Trophoblast cell (in vitro differentiated cells and primary cell): ENCODE measurements at regions not wholly inside any gene's neighbourhood (a gene's known extent, or its start where the extent isn't known, plus 50 kb on each side); places are given as distances from the start of the nearest gene placed in this dataset.
A peak's percentile ranks its signal among the peaks of the same experiment; 100 is the strongest.

Experiments
- DNase-seq, 2 donors: peaks; one replicate each; pipeline ENCODE4 v3.0.0-alpha.2; 2016
- H2AFZ ChIP-seq: 2 replicates; pipeline ENCODE4 v1.6.1; 2013; ENCODE audit warnings: low read length, moderate library complexity, mild to moderate bottlenecking; ENCODE audit not compliant: insufficient read depth, poor library complexity
- H2AK5ac ChIP-seq: 2 replicates; pipeline ENCODE4 v1.6.1; 2013; ENCODE audit warnings: mild to moderate bottlenecking, low read length
- H2BK120ac ChIP-seq: 2 replicates; pipeline ENCODE4 v1.6.1; 2013; ENCODE audit warnings: low read length, mild to moderate bottlenecking, moderate library complexity; ENCODE audit not compliant: insufficient read depth, poor library complexity
- H2BK12ac ChIP-seq: 2 replicates; pipeline ENCODE4 v1.6.1; 2013; ENCODE audit warnings: mild to moderate bottlenecking, low read length, moderate library complexity
- H2BK5ac ChIP-seq: 2 replicates; pipeline ENCODE4 v1.6.1; 2013; ENCODE audit warnings: low read length, low read depth, moderate library complexity, mild to moderate bottlenecking; ENCODE audit not compliant: poor library complexity
- H3K14ac ChIP-seq: 2 replicates; pipeline ENCODE4 v1.6.1; 2013; ENCODE audit warnings: mild to moderate bottlenecking, low read length
- H3K18ac ChIP-seq: 2 replicates; pipeline ENCODE4 v1.6.1; 2013; ENCODE audit warnings: mild to moderate bottlenecking, low read length
- H3K23ac ChIP-seq: 2 replicates; pipeline ENCODE4 v1.6.1; 2013; ENCODE audit warnings: low read length
- H3K27ac ChIP-seq: 2 replicates; pipeline ENCODE4 v1.5.1; 2013; ENCODE audit warnings: low read depth, mild to moderate bottlenecking, inconsistent platforms, low read length, moderate library complexity
- H3K27me3 ChIP-seq: 2 replicates; pipeline ENCODE4 v1.6.1; 2013; ENCODE audit warnings: inconsistent platforms, mild to moderate bottlenecking, low read length, moderate library complexity; ENCODE audit not compliant: insufficient read depth
- H3K36me3 ChIP-seq, 2 experiments: 1 replicate in 1 of 2; 2 replicates in 1 of 2; pipeline ENCODE4 v1.6.1; 2013; ENCODE audit warnings: low read length in 2 of 2, mild to moderate bottlenecking in 2 of 2, moderate library complexity in 1 of 2; ENCODE audit not compliant: insufficient read depth in 2 of 2, control insufficient read depth in 1 of 2
- H3K4ac ChIP-seq: 2 replicates; pipeline ENCODE4 v1.6.1; 2013; ENCODE audit warnings: low read depth, mild to moderate bottlenecking, low read length, moderate library complexity
- H3K4me1 ChIP-seq, 2 experiments: 1 replicate in 1 of 2; 2 replicates in 1 of 2; pipeline ENCODE4 v1.6.1; 2013; ENCODE audit warnings: low read length in 2 of 2, mild to moderate bottlenecking in 2 of 2, moderate library complexity in 1 of 2; ENCODE audit not compliant: insufficient read depth in 2 of 2, control insufficient read depth in 1 of 2
- H3K4me2 ChIP-seq: 2 replicates; pipeline ENCODE4 v1.6.1; 2013; ENCODE audit warnings: inconsistent platforms, mild to moderate bottlenecking, low read length, moderate library complexity
- H3K4me3 ChIP-seq: 2 replicates; pipeline ENCODE4 v1.5.1; 2013; ENCODE audit warnings: mild to moderate bottlenecking, low read depth, low read length, inconsistent platforms
- H3K79me1 ChIP-seq: one replicate; pipeline ENCODE4 v1.6.1; 2013; ENCODE audit warnings: low read length
- H3K79me2 ChIP-seq: 2 replicates; pipeline ENCODE4 v1.6.1; 2013; ENCODE audit warnings: low read length, mild to moderate bottlenecking; ENCODE audit not compliant: control insufficient read depth, insufficient read depth, poor library complexity
- H3K9ac ChIP-seq: 2 replicates; pipeline ENCODE4 v1.6.1; 2013; ENCODE audit warnings: mild to moderate bottlenecking, low read length
- H3K9me3 ChIP-seq: 2 replicates; pipeline ENCODE4 v1.6.1; 2013; ENCODE audit warnings: low read depth, mild to moderate bottlenecking, control low read depth, inconsistent platforms, low read length; ENCODE audit not compliant: insufficient read depth
- H4K12ac ChIP-seq: 2 replicates; pipeline ENCODE4 v1.6.1; 2013; ENCODE audit warnings: low read depth, mild to moderate bottlenecking, low read length, moderate library complexity
- H4K8ac ChIP-seq: 2 replicates; pipeline ENCODE4 v1.6.1; 2013; ENCODE audit warnings: low read depth, mild to moderate bottlenecking, low read length, moderate library complexity
- H4K91ac ChIP-seq: one replicate; pipeline ENCODE4 v1.6.1; 2013; ENCODE audit warnings: low read depth, mild to moderate bottlenecking, low read length, moderate library complexity
- WGBS: extraction: QIAGEN DNeasy Blood & Tissue Kit; methylation state at CpG from one replicate; pipeline ENCODE4 v1.1.7; 2013; ENCODE audit warnings: missing lambda C conversion rate; ENCODE audit not compliant: insufficient read length, insufficient coverage; ENCODE audit errors: extremely low coverage; 5-methylcytosine and 5-hydroxymethylcytosine counted together

GRCh38 chr20:62564456-62565245 lies 77.7 kb upstream of the SLCO4A1 start:
- H3K79me2 ChIP-seq = no peaks in the 10 kb centered on the region
- H3K36me3 ChIP-seq = no peaks in the 10 kb centered on the region
- H2BK120ac ChIP-seq = no peak overlapping the region
- no peaks in the 10 kb centered on the region for H3K79me1 ChIP-seq
- no peak overlapping the region for H2BK12ac ChIP-seq
- no peak overlapping the region for H3K27ac ChIP-seq
- H4K8ac ChIP-seq = no peak overlapping the region
- H4K12ac ChIP-seq = no peak overlapping the region
- no peak overlapping the region for H3K23ac ChIP-seq
- no peak overlapping the region for H3K18ac ChIP-seq
- peak in 1 of 2 donors; percentile 7 for DNase-seq
- no peak overlapping the region for H4K91ac ChIP-seq
- H3K4me3 ChIP-seq = no peak overlapping the region
- H3K14ac ChIP-seq = no peak overlapping the region
- H3K9me3 ChIP-seq = peaks cover 7% of the 10 kb centered on the region
- no peaks in the 10 kb centered on the region for H3K4me1 ChIP-seq
- H2AK5ac ChIP-seq = no peak overlapping the region
- no peak overlapping the region for H3K4me2 ChIP-seq
- no CpG with 5 or more reads among the region's 42 CpGs for WGBS
- no peak overlapping the region for H2BK5ac ChIP-seq
- H3K9ac ChIP-seq = no peak overlapping the region
- no peak overlapping the region for H3K4ac ChIP-seq
- H2AFZ ChIP-seq = no peak overlapping the region
- no peaks in the 10 kb centered on the region for H3K27me3 ChIP-seq

DNA sequence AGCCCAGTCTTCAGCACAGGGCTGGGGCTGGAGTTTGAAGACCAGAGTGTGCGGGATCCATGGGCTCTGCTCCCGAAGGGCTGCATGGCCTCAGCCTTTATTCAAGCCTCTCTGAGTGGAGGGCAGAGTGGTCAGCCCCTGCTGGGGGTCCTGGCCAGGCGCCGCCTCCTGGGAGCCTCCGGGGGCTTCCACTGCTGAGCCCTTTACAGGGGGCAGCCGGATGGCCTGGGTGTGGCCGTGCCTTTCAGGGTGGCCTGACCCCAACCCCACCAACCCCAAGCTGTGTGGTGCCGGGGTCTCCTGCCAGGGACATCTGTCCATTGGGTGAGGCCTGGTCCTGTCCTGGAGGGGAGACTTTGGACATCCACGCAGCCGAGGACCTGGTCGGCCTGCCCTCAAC lies 76.0 kb upstream of the SLCO4A1 start:
- no peak overlapping the region for H3K18ac ChIP-seq
- no peak overlapping the region for H4K8ac ChIP-seq
- H3K4me3 ChIP-seq = no peak overlapping the region
- H2BK5ac ChIP-seq = no peak overlapping the region
- H3K4ac ChIP-seq = no peak overlapping the region
- H3K79me2 ChIP-seq = no peaks in the 10 kb centered on the region
- H3K14ac ChIP-seq = no peak overlapping the region
- no peak overlapping the region for H4K12ac ChIP-seq
- H3K27ac ChIP-seq = no peak overlapping the region
- H2BK12ac ChIP-seq = no peak overlapping the region
- no peaks in the 10 kb centered on the region for H3K79me1 ChIP-seq
- no peak overlapping the region for H3K23ac ChIP-seq
- H3K4me2 ChIP-seq = no peak overlapping the region
- no peaks in the 10 kb centered on the region for H3K27me3 ChIP-seq
- peaks cover 11% of the 10 kb centered on the region for H3K9me3 ChIP-seq
- no peaks in the 10 kb centered on the region for H3K4me1 ChIP-seq
- H2BK120ac ChIP-seq = no peak overlapping the region
- H2AFZ ChIP-seq = no peak overlapping the region
- no peak overlapping the region for H3K9ac ChIP-seq
- WGBS = no CpG with 5 or more reads among the region's 11 CpGs
- H3K36me3 ChIP-seq = no peaks in the 10 kb centered on the region
- DNase-seq = no peak
- H2AK5ac ChIP-seq = no peak overlapping the region
- no peak overlapping the region for H4K91ac ChIP-seq

DNA sequence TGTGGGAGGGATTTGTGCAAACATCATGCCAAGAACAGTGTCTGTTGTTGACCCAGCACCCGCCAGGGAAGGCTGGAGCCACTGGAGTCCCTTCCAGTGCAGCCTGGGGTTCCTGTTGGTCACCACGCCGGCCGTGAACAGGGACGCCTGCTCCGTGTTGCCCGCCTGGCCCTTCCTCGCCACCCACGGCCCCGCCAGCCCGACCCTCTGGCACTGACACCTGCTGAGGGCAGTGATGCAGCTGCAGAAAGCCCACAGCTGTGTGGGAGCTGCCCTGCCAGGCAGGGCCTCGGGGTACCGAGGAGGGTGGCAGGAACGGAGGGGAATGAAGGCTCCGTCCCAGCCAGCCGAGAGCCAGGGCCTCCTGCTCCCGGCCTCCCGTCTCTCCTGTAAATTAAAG lies 75.5 kb upstream of the SLCO4A1 start:
- Histone ChIP-seq H2AK5ac (no peak overlapping the region), H2BK5ac (no peak overlapping the region), H4K12ac (no peak overlapping the region), H3K18ac (no peak overlapping the region), H3K4me3 (no peak overlapping the region), H3K27ac (no peak overlapping the region), H3K14ac (no peak overlapping the region), H3K79me1 (no peaks in the 10 kb centered on the region), H4K8ac (no peak overlapping the region), H3K4me1 (no peaks in the 10 kb centered on the region), H3K23ac (no peak overlapping the region), H2AFZ (no peak overlapping the region), H3K9me3 (peaks cover 13% of the 10 kb centered on the region), H3K9ac (no peak overlapping the region), H4K91ac (no peak overlapping the region), H3K4me2 (no peak overlapping the region), H3K79me2 (no peaks in the 10 kb centered on the region), H3K36me3 (no peaks in the 10 kb centered on the region), H3K4ac (no peak overlapping the region), H2BK12ac (no peak overlapping the region), H3K27me3 (no peaks in the 10 kb centered on the region), H2BK120ac (no peak overlapping the region)
- DNase-seq = no peak
- WGBS = no CpG with 5 or more reads among the region's 18 CpGs

- DNase-seq = no peak
- Histone ChIP-seq H4K91ac (no peak overlapping the region), H3K9ac (no peak overlapping the region), H2BK12ac (no peak overlapping the region), H3K79me2 (no peaks in the 10 kb centered on the region), H4K8ac (no peak overlapping the region), H2BK120ac (no peak overlapping the region), H2BK5ac (no peak overlapping the region), H3K36me3 (no peaks in the 10 kb centered on the region), H4K12ac (no peak overlapping the region), H3K23ac (no peak overlapping the region), H3K4me1 (no peaks in the 10 kb centered on the region), H3K79me1 (no peaks in the 10 kb centered on the region), H3K14ac (no peak overlapping the region), H3K4me2 (no peak overlapping the region), H2AFZ (no peak overlapping the region), H3K27me3 (no peaks in the 10 kb centered on the region), H2AK5ac (no peak overlapping the region), H3K4ac (no peak overlapping the region), H3K4me3 (no peak overlapping the region), H3K9me3 (peaks cover 18% of the 10 kb centered on the region), H3K18ac (no peak overlapping the region), H3K27ac (no peak overlapping the region)
- no CpG with 5 or more reads among the region's 25 CpGs for WGBS
These were observed 74.9 kb upstream of the SLCO4A1 start for GRCh38 chr20:62567246-62568044.
